ENCODE measurements at regions not wholly inside any gene's neighbourhood (a gene's known extent, or its start where the extent isn't known, plus 50 kb on each side); places are given as distances from the start of the nearest gene placed in this dataset.

GRCh38 chr7:10082896-10083295 is 890.8 kb upstream of the PHF14 start:
- Histone ChIP-seq H4K20me1 (ENCODE audit: insufficient read depth) (no peaks in the 10 kb centered on the region), H3K4me2 (no peak overlapping the region), H3K27ac (no peak overlapping the region), H2AFZ (no peak overlapping the region), H3K9me3 (ENCODE audit: insufficient read depth, low read depth) (no peaks in the 10 kb centered on the region), H3K36me3 (ENCODE audit: low read depth) (no peaks in the 10 kb centered on the region), H3K79me2 (ENCODE audit: low read depth) (no peaks in the 10 kb centered on the region), H3K4me3 (no peak overlapping the region), H3K27me3 (ENCODE audit: insufficient read depth, low read depth) (no peaks in the 10 kb centered on the region), H3F3A (ENCODE audit: insufficient read depth, low read depth) (no peaks in the 10 kb centered on the region), H3K4me1 (replicated peaks; ENCODE audit: insufficient read depth) (no peaks in the 10 kb centered on the region), H3K9me2 (ENCODE audit: insufficient read depth) (no peaks in the 10 kb centered on the region)
- no TSS peak for BruUV-seq (replicated peaks)
- no peak for DNase-seq
- ChIA-PET CTCF (no interaction called here), POLR2A (ENCODE audit: unreplicated experiment) (no interaction called here)
- no peak for TF ChIP-seq EZH2 (IDR thresholded peaks at IDR 0.05; ENCODE audit: low read depth)
- TF ChIP-seq CTCF (conservative IDR thresholded peaks at IDR 0.05), result no peak
- intact Hi-C loops (cut with micrococcal nuclease; ENCODE audit: unreplicated experiment), result no loop called here

GRCh38 chr7:10083766-10084165 is 889.9 kb upstream of the PHF14 start:
- no TSS peak for BruUV-seq (replicated peaks)
- no peaks in the 10 kb centered on the region for H3K27me3 ChIP-seq (ENCODE audit: insufficient read depth, low read depth)
- H2AFZ ChIP-seq, result no peak overlapping the region
- no peaks in the 10 kb centered on the region for H4K20me1 ChIP-seq (ENCODE audit: insufficient read depth)
- H3K36me3 ChIP-seq (ENCODE audit: low read depth), result no peaks in the 10 kb centered on the region
- no peak for DNase-seq
- POLR2A ChIA-PET (ENCODE audit: unreplicated experiment), result no interaction called here
- TF ChIP-seq CTCF (conservative IDR thresholded peaks at IDR 0.05), result no peak
- no peak for TF ChIP-seq EZH2 (IDR thresholded peaks at IDR 0.05; ENCODE audit: low read depth)
- intact Hi-C loops (cut with micrococcal nuclease; ENCODE audit: unreplicated experiment), result no loop called here
- no peaks in the 10 kb centered on the region for H3K9me2 ChIP-seq (ENCODE audit: insufficient read depth)
- CTCF ChIA-PET, result no interaction called here
- no peak overlapping the region for H3K4me3 ChIP-seq
- H3F3A ChIP-seq (ENCODE audit: insufficient read depth, low read depth), result no peaks in the 10 kb centered on the region
- no peaks in the 10 kb centered on the region for H3K9me3 ChIP-seq (ENCODE audit: insufficient read depth, low read depth)
- no peak overlapping the region for H3K27ac ChIP-seq
- no peaks in the 10 kb centered on the region for H3K79me2 ChIP-seq (ENCODE audit: low read depth)
- no peak overlapping the region for H3K4me2 ChIP-seq
- H3K4me1 ChIP-seq (replicated peaks; ENCODE audit: insufficient read depth), result no peaks in the 10 kb centered on the region

- DNase-seq, result no peak
Measured at GRCh38 chr7:10085231-10085630, 888.4 kb upstream of the PHF14 start.

More at GRCh38 chr7:10085231-10085630, 888.4 kb upstream of the PHF14 start:
- Histone ChIP-seq H2AFZ (no peak overlapping the region), H3K9me3 (ENCODE audit: insufficient read depth, low read depth) (no peaks in the 10 kb centered on the region), H3K27me3 (ENCODE audit: insufficient read depth, low read depth) (no peaks in the 10 kb centered on the region), H3K4me3 (no peak overlapping the region), H3K9me2 (ENCODE audit: insufficient read depth) (no peaks in the 10 kb centered on the region), H4K20me1 (ENCODE audit: insufficient read depth) (no peaks in the 10 kb centered on the region), H3K27ac (no peak overlapping the region), H3F3A (ENCODE audit: insufficient read depth, low read depth) (no peaks in the 10 kb centered on the region), H3K36me3 (ENCODE audit: low read depth) (no peaks in the 10 kb centered on the region), H3K4me1 (replicated peaks; ENCODE audit: insufficient read depth) (no peaks in the 10 kb centered on the region), H3K4me2 (no peak overlapping the region), H3K79me2 (ENCODE audit: low read depth) (no peaks in the 10 kb centered on the region)
- ChIA-PET CTCF (no interaction called here), POLR2A (ENCODE audit: unreplicated experiment) (no interaction called here)
- intact Hi-C loops (cut with micrococcal nuclease; ENCODE audit: unreplicated experiment), result no loop called here
- no peak for TF ChIP-seq CTCF (conservative IDR thresholded peaks at IDR 0.05)
- TF ChIP-seq EZH2 (IDR thresholded peaks at IDR 0.05; ENCODE audit: low read depth), result no peak
- BruUV-seq (replicated peaks), result no TSS peak
